Aorta (tissue), 5 donors: ENCODE measurements at regions not wholly inside any gene's neighbourhood (a gene's known extent, or its start where the extent isn't known, plus 50 kb on each side); places are given as distances from the start of the nearest gene placed in this dataset.

Experiments
- ATAC-seq: fragments of 200-7000 bp; cut with Tn5 transposase; one replicate; pipeline ENCODE4 v1.9.1; 2022; ENCODE audit warnings: moderate library complexity; ENCODE audit not compliant: low FRiP score
- DNase-seq, 2 donors: peaks; one replicate each; pipeline ENCODE4 v3.0.0-alpha.2; 2020
- H3K27ac ChIP-seq, 2 donors: one replicate each; pipeline ENCODE4 v1.5.1; 2013; ENCODE audit warnings: low read length in 2 of 2, mild to moderate bottlenecking in 2 of 2, moderate library complexity in 2 of 2, control low read depth in 1 of 2, inconsistent platforms in 1 of 2, low read depth in 1 of 2
- H3K27me3 ChIP-seq, 2 donors: one replicate each; pipeline ENCODE4 v1.6.1; 2013; ENCODE audit warnings: control low read depth in 1 of 2, low read length in 1 of 2, mild to moderate bottlenecking in 1 of 2, moderate library complexity in 1 of 2; ENCODE audit not compliant: insufficient read depth in 2 of 2, control insufficient read depth in 1 of 2
- H3K36me3 ChIP-seq, 2 donors: one replicate each; pipeline ENCODE4 v1.6.1; 2013; ENCODE audit warnings: control low read depth in 1 of 2, low read length in 1 of 2, mild to moderate bottlenecking in 1 of 2; ENCODE audit not compliant: insufficient read depth in 2 of 2, control insufficient read depth in 1 of 2
- H3K4me1 ChIP-seq, 2 donors: one replicate each; pipeline ENCODE4 v1.6.1; 2013; ENCODE audit warnings: low read length in 2 of 2, control low read depth in 1 of 2, mild to moderate bottlenecking in 1 of 2, moderate library complexity in 1 of 2; ENCODE audit not compliant: insufficient read depth in 2 of 2, control insufficient read depth in 1 of 2
- H3K4me3 ChIP-seq, 2 donors: one replicate each; pipeline ENCODE4 v1.5.1; 2013; ENCODE audit warnings: low read length in 2 of 2, control low read depth in 1 of 2, mild to moderate bottlenecking in 1 of 2
- H3K9me3 ChIP-seq: one replicate; pipeline ENCODE4 v1.6.1; 2013; ENCODE audit warnings: mild to moderate bottlenecking, low read length; ENCODE audit not compliant: control insufficient read depth
- WGBS, 2 donors: extraction: QIAGEN DNeasy Blood & Tissue Kit; methylation state at CpG; one replicate each; pipeline ENCODE4 v1.1.7; 2013; 5-methylcytosine and 5-hydroxymethylcytosine counted together
- intact Hi-C, 2 donors: fragments of 100-400 bp; cut with DNase I; formaldehyde crosslinking; loops; one replicate each; pipeline versions ENCODE4 v1.14.2 to v1.15.0; 2022
- donor health status: healthy with polysubstance abuse.
- donor health status: Bipolar disorder and iron deficiency.
- donor health status: DM: no; HTN: no; CAD: no.
- donor health status: DM: no; HTN: no; CAD: no.
- donor health status: DM: yes; HTN: yes; CAD: no.

- intact Hi-C loops = no loop called here
- H3K27me3 ChIP-seq = no peaks in the 10 kb centered on the region
- peaks cover 2% of the 10 kb centered on the region for H3K9me3 ChIP-seq
- DNase-seq (no peak), ATAC-seq (no peak)
- 60 to 66% methylated on average over 2 of the region's 2 CpGs for WGBS, 2 donors
- no peak overlapping the region for H3K27ac ChIP-seq
- H3K4me3 ChIP-seq = no peak overlapping the region
- no peaks in the 10 kb centered on the region for H3K36me3 ChIP-seq
- no peaks in the 10 kb centered on the region for H3K4me1 ChIP-seq
Observed at GRCh38 chr2:139867601-139868226, 1087.5 kb upstream of the NXPH2 start.

- Histone ChIP-seq H3K27ac (no peak overlapping the region), H3K4me1 (no peaks in the 10 kb centered on the region), H3K36me3 (no peaks in the 10 kb centered on the region), H3K9me3 (peaks cover 2% of the 10 kb centered on the region), H3K27me3 (no peaks in the 10 kb centered on the region), H3K4me3 (no peak overlapping the region)
- WGBS, 2 donors = 70 to 71% methylated on average over 6 of the region's 6 CpGs
- DNase-seq (no peak), ATAC-seq (no peak)
- intact Hi-C loops = no loop called here
Observed at GRCh38 chr2:139864821-139865302, 1084.7 kb upstream of the NXPH2 start.

DNA sequence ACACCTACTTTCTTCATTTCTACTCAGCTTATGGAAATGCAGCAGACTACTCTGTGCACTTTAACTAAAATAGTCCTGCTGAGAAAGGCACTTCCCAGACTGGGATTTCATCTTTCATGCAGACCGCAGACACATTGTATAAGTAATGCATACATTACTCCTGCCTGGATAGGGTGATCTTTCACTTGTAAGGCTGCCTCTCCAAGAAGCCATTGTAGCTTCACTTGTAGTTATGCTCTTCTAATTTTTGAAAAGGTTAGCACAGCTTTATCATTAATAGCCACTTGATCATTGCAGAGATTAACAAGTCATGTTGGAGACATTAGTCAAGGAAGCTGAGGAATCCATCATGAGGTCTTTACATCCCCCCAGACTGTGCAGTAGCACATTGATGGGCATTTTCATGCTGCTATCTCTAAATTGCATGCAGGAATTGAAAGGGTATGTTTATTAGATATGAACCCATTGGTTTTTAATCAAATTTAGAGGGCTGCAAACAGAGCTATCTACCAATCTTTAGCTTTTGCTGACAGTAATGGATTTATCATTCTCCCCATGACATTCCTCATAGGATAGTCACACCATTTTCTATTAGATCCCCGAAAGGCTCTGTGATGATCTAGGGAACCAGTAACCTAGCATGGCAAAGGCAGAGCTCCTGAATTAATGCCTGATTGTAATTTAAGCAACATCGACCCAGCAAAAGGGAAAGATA is 1074.7 kb upstream of the NXPH2 start:
- no peaks in the 10 kb centered on the region for H3K9me3 ChIP-seq
- DNase-seq (no peak), ATAC-seq (no peak)
- no peak overlapping the region for H3K4me3 ChIP-seq
- no peaks in the 10 kb centered on the region for H3K36me3 ChIP-seq
- H3K27me3 ChIP-seq = no peaks in the 10 kb centered on the region
- intact Hi-C loops = no loop called here
- H3K27ac ChIP-seq = no peak overlapping the region
- no peaks in the 10 kb centered on the region for H3K4me1 ChIP-seq
- WGBS, 2 donors = 88 to 89% methylated on average over 3 of the region's 3 CpGs

GRCh38 chr2:139850254-139850890 is 1070.2 kb upstream of the NXPH2 start:
- no peaks in the 10 kb centered on the region for H3K4me1 ChIP-seq
- no peak overlapping the region for H3K4me3 ChIP-seq
- no peaks in the 10 kb centered on the region for H3K36me3 ChIP-seq
- ATAC-seq (no peak), DNase-seq (no peak)
- no peaks in the 10 kb centered on the region for H3K27me3 ChIP-seq
- H3K27ac ChIP-seq = no peak overlapping the region
- intact Hi-C loops = no loop called here
- no peaks in the 10 kb centered on the region for H3K9me3 ChIP-seq
- WGBS, 2 donors = 11 to 29% methylated on average over 1 of the region's 1 CpG

- DNase-seq = no peak
- 81 to 87% methylated on average over 4 of the region's 4 CpGs for WGBS, 2 donors
- Histone ChIP-seq H3K36me3 (no peaks in the 10 kb centered on the region), H3K9me3 (no peaks in the 10 kb centered on the region), H3K4me3 (no peak overlapping the region), H3K27ac (no peak overlapping the region), H3K27me3 (no peaks in the 10 kb centered on the region), H3K4me1 (no peaks in the 10 kb centered on the region)
- ATAC-seq = no peak
- intact Hi-C loops = no loop called here
Observed at GRCh38 chr2:139836769-139837168, 1056.6 kb upstream of the NXPH2 start.

DNA sequence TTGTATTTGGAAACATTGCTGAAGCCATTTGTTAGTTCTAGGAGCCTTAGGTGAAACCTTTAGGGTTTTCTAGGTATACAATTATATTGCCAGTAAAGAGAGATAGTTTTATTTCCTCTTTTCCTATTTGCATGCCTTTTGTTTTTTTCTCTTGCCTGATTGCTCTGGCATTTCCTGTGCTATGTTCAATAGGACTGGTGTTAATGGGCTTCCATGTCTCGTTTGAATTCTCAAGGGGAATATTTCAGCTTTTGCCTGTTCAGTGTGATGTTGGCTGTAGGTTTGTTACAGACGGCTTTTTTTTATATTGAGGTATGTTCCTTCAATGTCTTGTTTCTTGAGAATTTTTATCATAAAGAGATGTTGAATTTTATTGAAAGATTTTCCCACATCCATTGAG is 1054.9 kb upstream of the NXPH2 start:
- Histone ChIP-seq H3K4me1 (peaks cover 0 to 2% of the 10 kb centered on the region in 2 donors), H3K27ac (no peak overlapping the region), H3K36me3 (no peaks in the 10 kb centered on the region), H3K27me3 (peaks cover 0 to 2% of the 10 kb centered on the region in 2 donors), H3K4me3 (no peak overlapping the region), H3K9me3 (no peaks in the 10 kb centered on the region)
- ATAC-seq (no peak), DNase-seq (no peak)
- WGBS, 2 donors = 24 to 32% methylated on average over 2 of the region's 2 CpGs
- intact Hi-C loops = no loop called here

- H3K36me3 ChIP-seq = no peaks in the 10 kb centered on the region
- H3K27ac ChIP-seq = no peak overlapping the region
- intact Hi-C loops = no loop called here
- no peaks in the 10 kb centered on the region for H3K9me3 ChIP-seq
- H3K4me1 ChIP-seq = peaks cover 0 to 2% of the 10 kb centered on the region in 2 donors
- DNase-seq = no peak
- H3K4me3 ChIP-seq = no peak overlapping the region
- no peak for ATAC-seq
- peaks cover 0 to 2% of the 10 kb centered on the region in 2 donors for H3K27me3 ChIP-seq
- WGBS, 2 donors = 46 to 65% methylated on average over 3 of the region's 3 CpGs
Observed at GRCh38 chr2:139828011-139828410, 1047.8 kb upstream of the NXPH2 start.

- ATAC-seq = no peak
Observed at GRCh38 chr2:139825726-139826125, 1045.5 kb upstream of the NXPH2 start.

More at GRCh38 chr2:139825726-139826125, 1045.5 kb upstream of the NXPH2 start:
- Histone ChIP-seq H3K27ac (no peak overlapping the region), H3K9me3 (no peaks in the 10 kb centered on the region), H3K4me1 (no peaks in the 10 kb centered on the region), H3K27me3 (peaks cover 0 to under 1% of the 10 kb centered on the region in 2 donors), H3K4me3 (no peak overlapping the region), H3K36me3 (no peaks in the 10 kb centered on the region)
- no peak for DNase-seq
- 42 to 43% methylated on average over 1 of the region's 1 CpG for WGBS, 2 donors
- intact Hi-C loops = no loop called here
